ENCODE measurements at regions not wholly inside any gene's neighbourhood (a gene's known extent, or its start where the extent isn't known, plus 50 kb on each side); places are given as distances from the start of the nearest gene placed in this dataset.

GRCh38 chr2:181313845-181314244 lies 143.3 kb upstream of the ITGA4 start:
- Mint-ChIP-seq H3K4me3 (peak overlapping the region; percentile 43), H3K4me1 (peaks cover 47% of the 10 kb centered on the region), H3K36me3 (ENCODE audit: low read depth) (peaks cover 9% of the 10 kb centered on the region), H3K9me3 (no peaks in the 10 kb centered on the region), H3K27ac (peak overlapping the region; percentile 93), H3K27me3 (no peaks in the 10 kb centered on the region)
- POLR2A ChIA-PET: no interaction called here
- no peak for DNase-seq
- CTCF ChIA-PET: interaction anchor here (0.6 to 2.2 kb wide), 5 partner anchors 11 to 201 kb away, joined by 3 to 8 read pairs (median 4); no protein-coding TSS in a partner anchor

- POLR2A ChIA-PET: no interaction called here
- CTCF ChIA-PET: interaction anchor here (0.5 to 2.2 kb wide), 5 partner anchors 10 to 227 kb away, joined by 3 to 8 read pairs (median 4); no protein-coding TSS in a partner anchor
- Mint-ChIP-seq H3K4me3 (no peak overlapping the region), H3K27ac (no peak overlapping the region), H3K27me3 (no peaks in the 10 kb centered on the region), H3K9me3 (no peaks in the 10 kb centered on the region), H3K36me3 (ENCODE audit: low read depth) (peaks cover 9% of the 10 kb centered on the region), H3K4me1 (peaks cover 41% of the 10 kb centered on the region)
- DNase-seq: no peak
These were observed 142.6 kb upstream of the ITGA4 start for GRCh38 chr2:181314551-181314950.

GRCh38 chr2:181317511-181317910 lies 139.7 kb upstream of the ITGA4 start:
- Mint-ChIP-seq H3K36me3 (ENCODE audit: low read depth) (peaks cover 13% of the 10 kb centered on the region), H3K27ac (no peak overlapping the region), H3K9me3 (no peaks in the 10 kb centered on the region), H3K27me3 (no peaks in the 10 kb centered on the region), H3K4me3 (no peak overlapping the region), H3K4me1 (peaks cover 28% of the 10 kb centered on the region)
- CTCF ChIA-PET: interaction anchor here (0.7 to 2.6 kb wide), 3 partner anchors 12 to 196 kb away, joined by 3 to 10 read pairs (median 3); no protein-coding TSS in a partner anchor
- no peak for DNase-seq
- POLR2A ChIA-PET: no interaction called here

- Mint-ChIP-seq H3K27ac (no peak overlapping the region), H3K27me3 (no peaks in the 10 kb centered on the region), H3K9me3 (no peaks in the 10 kb centered on the region), H3K4me3 (no peak overlapping the region), H3K36me3 (ENCODE audit: low read depth) (peaks cover 17% of the 10 kb centered on the region), H3K4me1 (peaks cover 16% of the 10 kb centered on the region)
- ChIA-PET POLR2A (no interaction called here), CTCF (interaction anchor here (1.7 to 2.6 kb wide), 4 partner anchors 9 to 138 kb away, joined by 6 to 10 read pairs (median 8); partner anchors contain the start of gene ITGA4)
- no peak for DNase-seq
These were observed 138.5 kb upstream of the ITGA4 start for GRCh38 chr2:181318504-181319280.

GRCh38 chr2:181319286-181319685 lies 137.9 kb upstream of the ITGA4 start:
- ChIA-PET CTCF (interaction anchor here (1.7 to 2.6 kb wide), 5 partner anchors 9 to 138 kb away, joined by 6 to 10 read pairs (median 8); partner anchors contain the start of gene ITGA4), POLR2A (no interaction called here)
- Mint-ChIP-seq H3K27me3 (no peaks in the 10 kb centered on the region), H3K27ac (no peak overlapping the region), H3K4me3 (no peak overlapping the region), H3K4me1 (peaks cover 10% of the 10 kb centered on the region), H3K9me3 (no peaks in the 10 kb centered on the region), H3K36me3 (ENCODE audit: low read depth) (peaks cover 21% of the 10 kb centered on the region)
- DNase-seq: no peak

GRCh38 chr2:181320638-181321037 lies 136.5 kb upstream of the ITGA4 start:
- Mint-ChIP-seq H3K27ac (no peak overlapping the region), H3K9me3 (no peaks in the 10 kb centered on the region), H3K4me3 (no peak overlapping the region), H3K27me3 (no peaks in the 10 kb centered on the region), H3K36me3 (ENCODE audit: low read depth) (peaks cover 25% of the 10 kb centered on the region), H3K4me1 (peaks cover 5% of the 10 kb centered on the region)
- POLR2A ChIA-PET: no interaction called here
- no peak for DNase-seq
- CTCF ChIA-PET: interaction anchor here (1.0 to 2.2 kb wide), 5 partner anchors 8 to 137 kb away, joined by 3 to 8 read pairs (median 3); partner anchors contain the start of gene ITGA4

GRCh38 chr2:181324912-181325311 lies 132.3 kb upstream of the ITGA4 start:
- no peak for DNase-seq
- Mint-ChIP-seq H3K4me3 (no peak overlapping the region), H3K27me3 (no peaks in the 10 kb centered on the region), H3K9me3 (peaks cover 15% of the 10 kb centered on the region), H3K27ac (no peak overlapping the region), H3K4me1 (peaks cover 2% of the 10 kb centered on the region), H3K36me3 (ENCODE audit: low read depth) (peaks cover 30% of the 10 kb centered on the region)
- ChIA-PET CTCF (interaction anchor here (2.3 kb wide), 1 partner anchor 10 kb away, joined by 8 read pairs; no protein-coding TSS in a partner anchor), POLR2A (no interaction called here)

DNA sequence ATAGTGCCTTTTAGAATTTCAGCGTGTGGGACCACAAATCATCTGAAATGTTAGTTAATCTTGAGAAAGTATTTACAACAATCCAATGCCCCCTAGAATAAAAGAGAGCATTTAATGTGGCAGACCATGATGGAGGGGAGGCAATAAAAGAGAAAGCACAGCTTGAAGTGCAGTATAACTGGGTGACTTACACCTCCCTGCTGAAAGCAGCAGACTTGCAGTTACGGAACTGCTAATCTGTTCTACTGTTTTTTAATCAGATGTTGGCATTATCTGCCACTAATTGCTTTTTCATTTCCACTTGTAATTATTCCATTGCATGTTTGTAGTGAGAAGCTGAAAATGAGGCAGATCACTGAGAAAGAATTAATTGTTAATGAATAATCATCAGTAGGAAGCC lies 130.5 kb upstream of the ITGA4 start:
- Mint-ChIP-seq H3K9me3 (peaks cover 21% of the 10 kb centered on the region), H3K27me3 (no peaks in the 10 kb centered on the region), H3K36me3 (ENCODE audit: low read depth) (peaks cover 33% of the 10 kb centered on the region), H3K4me1 (no peaks in the 10 kb centered on the region), H3K27ac (no peak overlapping the region), H3K4me3 (no peak overlapping the region)
- CTCF ChIA-PET: no interaction called here
- POLR2A ChIA-PET: no interaction called here
- no peak for DNase-seq

- DNase-seq: no peak
- H3K4me3 Mint-ChIP-seq: no peak overlapping the region
- peaks cover 23% of the 10 kb centered on the region for H3K36me3 Mint-ChIP-seq (ENCODE audit: low read depth)
- H3K27me3 Mint-ChIP-seq: no peaks in the 10 kb centered on the region
- peaks cover 10% of the 10 kb centered on the region for H3K4me1 Mint-ChIP-seq
- H3K27ac Mint-ChIP-seq: no peak overlapping the region
- ChIA-PET CTCF (no interaction called here), POLR2A (no interaction called here)
- H3K9me3 Mint-ChIP-seq: peaks cover 24% of the 10 kb centered on the region
These were observed 126.9 kb upstream of the ITGA4 start for GRCh38 chr2:181330286-181330685.

- H3K4me1 Mint-ChIP-seq: peaks cover 10% of the 10 kb centered on the region
- no peak for DNase-seq
- H3K9me3 Mint-ChIP-seq: peaks cover 26% of the 10 kb centered on the region
- H3K27ac Mint-ChIP-seq: no peak overlapping the region
- H3K36me3 Mint-ChIP-seq (ENCODE audit: low read depth): peaks cover 20% of the 10 kb centered on the region
- no peak overlapping the region for H3K4me3 Mint-ChIP-seq
- H3K27me3 Mint-ChIP-seq: no peaks in the 10 kb centered on the region
- ChIA-PET POLR2A (no interaction called here), CTCF (no interaction called here)
These were observed 125.1 kb upstream of the ITGA4 start for GRCh38 chr2:181332044-181332605.

GRCh38 chr2:181334158-181334826 lies 122.9 kb upstream of the ITGA4 start:
- H3K36me3 Mint-ChIP-seq (ENCODE audit: low read depth): peaks cover 13% of the 10 kb centered on the region
- no peak overlapping the region for H3K4me3 Mint-ChIP-seq
- no peaks in the 10 kb centered on the region for H3K27me3 Mint-ChIP-seq
- CTCF ChIA-PET: interaction anchor here (1.1 to 1.5 kb wide), 3 partner anchors 12 to 94 kb away, joined by 3 to 4 read pairs (median 3); no protein-coding TSS in a partner anchor
- H3K9me3 Mint-ChIP-seq: peaks cover 25% of the 10 kb centered on the region
- no peak for DNase-seq
- POLR2A ChIA-PET: no interaction called here
- no peak overlapping the region for H3K27ac Mint-ChIP-seq
- peaks cover 10% of the 10 kb centered on the region for H3K4me1 Mint-ChIP-seq

DNA sequence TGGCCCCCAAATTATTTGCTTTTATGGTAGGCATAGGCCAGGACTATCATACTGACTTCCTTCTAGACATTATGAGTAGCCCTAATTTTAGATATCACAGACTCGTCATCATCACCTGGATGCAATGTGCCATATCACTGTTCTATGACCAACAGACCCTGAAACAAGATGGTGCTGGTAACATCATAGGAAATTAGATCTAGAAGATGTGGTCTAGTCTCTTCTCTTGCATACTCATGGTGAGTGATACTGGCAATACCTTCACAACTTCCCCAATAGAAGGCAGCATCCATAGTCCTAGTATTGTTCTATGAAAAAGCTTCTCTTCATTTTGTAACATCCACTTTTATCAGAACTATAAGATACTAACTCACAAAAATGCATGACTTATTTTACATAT lies 116.3 kb upstream of the ITGA4 start:
- Mint-ChIP-seq H3K27ac (no peak overlapping the region), H3K27me3 (no peaks in the 10 kb centered on the region), H3K36me3 (ENCODE audit: low read depth) (peaks cover 3% of the 10 kb centered on the region)

More for the DNA sequence above, 116.3 kb upstream of the ITGA4 start:
- ChIA-PET POLR2A (no interaction called here), CTCF (interaction anchor here (1.5 kb wide), 1 partner anchor 14 kb away, joined by 6 read pairs; no protein-coding TSS in a partner anchor)
- DNase-seq: no peak
- no peak overlapping the region for H3K4me3 Mint-ChIP-seq
- H3K9me3 Mint-ChIP-seq: peaks cover 16% of the 10 kb centered on the region
- no peaks in the 10 kb centered on the region for H3K4me1 Mint-ChIP-seq
